ENCODE measurements at regions not wholly inside any gene's neighbourhood (a gene's known extent, or its start where the extent isn't known, plus 50 kb on each side); places are given as distances from the start of the nearest gene placed in this dataset.

DNA sequence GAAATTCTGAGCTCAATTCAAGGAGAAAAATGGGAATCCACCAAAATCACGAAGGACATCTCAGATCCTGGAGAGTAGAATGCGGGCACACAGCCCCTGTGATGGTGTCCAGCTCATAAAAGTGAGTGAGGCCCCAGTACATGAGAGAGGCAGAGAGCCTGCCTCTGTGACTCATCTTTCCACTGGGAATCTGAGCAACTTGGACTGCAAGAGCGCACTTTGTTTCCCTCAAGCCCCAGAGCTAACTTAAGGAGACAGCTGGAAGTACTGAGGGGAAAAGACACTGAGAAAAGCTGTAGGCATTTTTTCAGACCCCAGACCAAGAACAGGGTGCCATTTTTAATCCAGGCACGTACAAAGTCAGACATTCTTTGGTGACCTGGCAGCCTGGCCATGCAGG is 273.7 kb downstream of the C11orf87 start:
- no peak for TF ChIP-seq TAF1 (IDR thresholded peaks at IDR 0.05; ENCODE audit: low read depth, low read length)
- no peak for TF ChIP-seq POLR2A (IDR thresholded peaks at IDR 0.05; ENCODE audit: low read depth, low read length)
- TF ChIP-seq POLR2AphosphoS5 (IDR thresholded peaks at IDR 0.05; ENCODE audit: low read depth, low read length), result no peak
- no peak for TF ChIP-seq SPI1 (IDR thresholded peaks at IDR 0.05; ENCODE audit: low read depth, low read length)
- TF ChIP-seq PAX5 (IDR thresholded peaks at IDR 0.05; ENCODE audit: insufficient read depth, low read length, severe bottlenecking), result no peak
